GM21737 (cell line): ENCODE measurements at regions not wholly inside any gene's neighbourhood (a gene's known extent, or its start where the extent isn't known, plus 50 kb on each side); places are given as distances from the start of the nearest gene placed in this dataset.
"Not testable (repeated sequence)": the region's sequence is repeated elsewhere in the genome, so short reads cannot be mapped to it uniquely, and the experiment has no call there.

ENCODE experiments used
- ATAC-seq: cut with Tn5 transposase; IDR thresholded peaks from one replicate; pipeline ENCODE4 v1.9.1; 2021; ENCODE audit warnings: mild to moderate bottlenecking, moderate library complexity; ENCODE audit not compliant: unreplicated experiment

GRCh38 chr2:129915303-129915840 lies 64.1 kb upstream of the RAB6C start:
- no peak for ATAC-seq

GRCh38 chr2:129918604-129919003 lies 60.9 kb upstream of the RAB6C start:
- no peak for ATAC-seq

GRCh38 chr2:129922571-129923264 lies 56.7 kb upstream of the RAB6C start:
- no peak for ATAC-seq

- no peak for ATAC-seq
Measured at GRCh38 chr2:129923265-129924091, 56.0 kb upstream of the RAB6C start.

GRCh38 chr2:129924115-129924514 lies 55.4 kb upstream of the RAB6C start:
- not testable (repeated sequence) for ATAC-seq

GRCh38 chr2:129925381-129925780 lies 54.1 kb upstream of the RAB6C start:
- ATAC-seq: no peak

GRCh38 chr2:129927696-129928095 lies 51.8 kb upstream of the RAB6C start:
- no peak for ATAC-seq

GRCh38 chr2:129929321-129930290 lies 49.9 kb upstream of the RAB6C start:
- no peak for ATAC-seq
